Adrenal gland (tissue), 9 donors: ENCODE measurements at regions not wholly inside any gene's neighbourhood (a gene's known extent, or its start where the extent isn't known, plus 50 kb on each side); places are given as distances from the start of the nearest gene placed in this dataset.

Source experiments
- DNase-seq, 7 donors: peaks; one replicate each; pipeline ENCODE4 v3.0.0-alpha.2; 2019 to 2020
- H3K27ac ChIP-seq, 5 donors: fragments of 200-600 bp; sonication (generic) in 4 of 5; 1 replicate in 3 of 5; 2 replicates in 2 of 5; pipeline versions ENCODE4 v1.5.1 to v1.8.0; 2016 to 2020; ENCODE audit warnings: mild to moderate bottlenecking in 1 of 5
- H3K27me3 ChIP-seq: fragments of 200-600 bp; 2 replicates; pipeline ENCODE4 v1.8.0; 2021
- H3K36me3 ChIP-seq, 2 donors: fragments of 200-600 bp; replicated peaks in 1 of 2; 1 replicate in 1 of 2; 2 replicates in 1 of 2; pipeline versions ENCODE4 v1.5.1 to v1.8.0; 2018 to 2022
- H3K4me1 ChIP-seq, 2 donors: fragments of 200-600 bp; replicated peaks in 1 of 2; 1 replicate in 1 of 2; 2 replicates in 1 of 2; pipeline versions ENCODE4 v1.5.1 to v1.8.0; 2018 to 2021
- H3K4me3 ChIP-seq, 4 donors: fragments of 200-600 bp; sonication (generic) in 3 of 4; one replicate each; pipeline ENCODE4 v1.5.1; 2016 to 2018
- H3K9me3 ChIP-seq, 3 donors: fragments of 200-600 bp; sonication (generic) in 1 of 3; replicated peaks in 1 of 3; 1 replicate in 2 of 3; 2 replicates in 1 of 3; pipeline versions ENCODE4 v1.5.1 to v1.8.0; 2016 to 2021
- POLR2A ChIP-seq, 2 donors: fragments of 450-650 bp; IDR thresholded peaks; one replicate each; pipeline ENCODE4 v1.6.1; 2017; ENCODE audit warnings: antibody characterized with exemption in 2 of 2, mild to moderate bottlenecking in 2 of 2, moderate library complexity in 1 of 2
- WGBS, 4 donors: extraction: QIAGEN DNeasy Blood & Tissue Kit in 2 of 4; methylation state at CpG; one replicate each; pipeline versions ENCODE4 v1.1.5 to v1.1.7; 2013 to 2017; 5-methylcytosine and 5-hydroxymethylcytosine counted together
- intact Hi-C, 2 donors: fragments of 100-400 bp; cut with DNase I; formaldehyde crosslinking; loops; one replicate each; pipeline versions ENCODE4 v1.14.1 to v1.15.0; 2022 to 2023
- TF ChIP-seq, protein P1 (sequence below), 6 experiments: fragments of 450-650 bp in 4 of 6; fragments of 200-600 bp in 2 of 6; sonication (generic) in 1 of 6; IDR thresholded peaks; 1 replicate in 5 of 6; 2 replicates in 1 of 6; pipeline versions ENCODE4 v1.5.1 to v1.8.0; 2016 to 2021; ENCODE audit warnings: antibody characterized with exemption in 6 of 6, mild to moderate bottlenecking in 2 of 6, moderate library complexity in 1 of 6
- donor health status: healthy with polysubstance abuse.
- donor health status: Bipolar disorder and iron deficiency.
- donor health status: DM: yes; HTN: yes; CAD: no.
- donor health status: DM: no; HTN: no; CAD: no.
- donor health status: DM: no; HTN: no; CAD: no.

DNA sequence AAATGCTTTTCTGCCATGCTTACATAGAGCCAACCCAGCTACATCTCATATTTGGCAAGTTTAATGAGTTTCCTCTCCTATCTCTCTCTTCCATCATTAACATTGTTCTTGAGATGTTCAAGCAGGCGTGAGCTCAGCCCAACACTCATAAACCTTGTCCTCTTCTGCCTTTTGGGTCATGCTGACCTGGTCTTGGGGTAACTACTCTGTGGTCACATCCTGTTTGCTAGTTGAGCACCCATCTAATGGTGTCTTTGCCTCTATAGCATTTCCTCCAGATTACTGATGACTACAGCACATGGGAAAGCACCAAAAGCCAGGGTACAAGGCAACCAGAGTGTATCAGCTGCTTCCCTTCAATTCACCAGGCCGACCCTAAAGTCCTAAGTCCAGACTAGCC, 366.9 kb upstream of the HNRNPA3 start:
- Histone ChIP-seq H3K27ac (no peak overlapping the region), H3K27me3 (no peaks in the 10 kb centered on the region), H3K4me1 (no peaks in the 10 kb centered on the region), H3K36me3 (no peaks in the 10 kb centered on the region), H3K4me3 (no peak overlapping the region), H3K9me3 (no peaks in the 10 kb centered on the region)
- TF ChIP-seq POLR2A (IDR thresholded peaks at IDR 0.05): no peak
- TF ChIP-seq, protein P1, sequence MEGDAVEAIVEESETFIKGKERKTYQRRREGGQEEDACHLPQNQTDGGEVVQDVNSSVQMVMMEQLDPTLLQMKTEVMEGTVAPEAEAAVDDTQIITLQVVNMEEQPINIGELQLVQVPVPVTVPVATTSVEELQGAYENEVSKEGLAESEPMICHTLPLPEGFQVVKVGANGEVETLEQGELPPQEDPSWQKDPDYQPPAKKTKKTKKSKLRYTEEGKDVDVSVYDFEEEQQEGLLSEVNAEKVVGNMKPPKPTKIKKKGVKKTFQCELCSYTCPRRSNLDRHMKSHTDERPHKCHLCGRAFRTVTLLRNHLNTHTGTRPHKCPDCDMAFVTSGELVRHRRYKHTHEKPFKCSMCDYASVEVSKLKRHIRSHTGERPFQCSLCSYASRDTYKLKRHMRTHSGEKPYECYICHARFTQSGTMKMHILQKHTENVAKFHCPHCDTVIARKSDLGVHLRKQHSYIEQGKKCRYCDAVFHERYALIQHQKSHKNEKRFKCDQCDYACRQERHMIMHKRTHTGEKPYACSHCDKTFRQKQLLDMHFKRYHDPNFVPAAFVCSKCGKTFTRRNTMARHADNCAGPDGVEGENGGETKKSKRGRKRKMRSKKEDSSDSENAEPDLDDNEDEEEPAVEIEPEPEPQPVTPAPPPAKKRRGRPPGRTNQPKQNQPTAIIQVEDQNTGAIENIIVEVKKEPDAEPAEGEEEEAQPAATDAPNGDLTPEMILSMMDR (IDR thresholded peaks at IDR 0.05): no peak
- intact Hi-C loops: no loop called here
- 66 to 81% (median 76%) methylated on average over 2 of the region's 2 CpGs for whole genome bisulfite sequencing, 4 donors
- no peak for DNase-seq

DNA sequence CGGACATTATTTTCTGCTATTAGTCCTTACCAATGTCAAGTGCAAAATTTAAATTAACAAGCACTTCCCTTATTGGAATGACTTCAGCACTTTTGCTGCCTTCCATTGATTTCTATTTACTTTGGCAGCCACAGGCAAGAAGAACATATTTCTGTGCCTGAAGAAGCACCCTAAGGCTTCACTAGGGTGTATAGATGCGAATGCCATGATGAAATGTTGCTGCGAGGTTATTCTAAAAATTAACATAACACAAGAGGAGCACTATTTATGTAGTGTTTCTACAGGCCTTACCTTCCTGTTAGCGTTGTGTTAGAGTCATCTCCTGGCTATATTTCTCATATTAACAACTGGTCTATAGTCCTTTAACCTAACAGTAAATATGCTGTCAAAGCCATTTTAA, 365.0 kb upstream of the HNRNPA3 start:
- WGBS, 4 donors: 64 to 80% (median 76%) methylated on average over 4 of the region's 4 CpGs
- no peaks in the 10 kb centered on the region for H3K4me1 ChIP-seq
- TF ChIP-seq, protein P1 (IDR thresholded peaks at IDR 0.05): no peak
- no peak for TF ChIP-seq POLR2A (IDR thresholded peaks at IDR 0.05)
- no peaks in the 10 kb centered on the region for H3K36me3 ChIP-seq
- DNase-seq: no peak
- H3K9me3 ChIP-seq: no peaks in the 10 kb centered on the region
- intact Hi-C loops: no loop called here
- H3K27me3 ChIP-seq: no peaks in the 10 kb centered on the region
- no peak overlapping the region for H3K4me3 ChIP-seq
- H3K27ac ChIP-seq: no peak overlapping the region

DNA sequence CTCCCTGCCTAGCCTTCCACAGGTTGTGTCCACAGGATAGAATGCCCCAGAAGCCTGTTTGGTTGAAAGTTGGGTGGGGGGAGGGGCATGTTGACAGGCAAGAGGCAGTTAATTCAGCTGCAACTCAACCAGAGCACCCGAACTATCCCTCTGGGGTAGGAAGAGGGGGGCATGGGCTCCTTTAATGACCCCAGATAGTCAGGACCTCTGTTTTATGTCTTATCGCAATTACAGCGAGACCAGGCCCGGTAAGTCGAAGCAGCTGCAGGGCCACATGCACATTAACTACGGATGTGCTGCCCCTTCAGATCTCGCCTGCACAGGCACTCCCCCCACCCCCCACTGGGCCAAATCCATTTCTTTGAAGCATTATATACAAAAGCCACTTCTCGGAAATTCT, 363.8 kb upstream of the HNRNPA3 start:
- 76 to 93% (median 86%) methylated on average over 8 of the region's 8 CpGs for WGBS, 4 donors
- intact Hi-C loops: no loop called here
- H3K4me3 ChIP-seq: no peak overlapping the region
- no peak overlapping the region for H3K27ac ChIP-seq
- H3K27me3 ChIP-seq: no peaks in the 10 kb centered on the region
- no peak for DNase-seq
- H3K36me3 ChIP-seq: no peaks in the 10 kb centered on the region
- no peaks in the 10 kb centered on the region for H3K4me1 ChIP-seq
- H3K9me3 ChIP-seq: no peaks in the 10 kb centered on the region
- TF ChIP-seq, protein P1 (IDR thresholded peaks at IDR 0.05): no peak
- no peak for TF ChIP-seq POLR2A (IDR thresholded peaks at IDR 0.05)

DNA sequence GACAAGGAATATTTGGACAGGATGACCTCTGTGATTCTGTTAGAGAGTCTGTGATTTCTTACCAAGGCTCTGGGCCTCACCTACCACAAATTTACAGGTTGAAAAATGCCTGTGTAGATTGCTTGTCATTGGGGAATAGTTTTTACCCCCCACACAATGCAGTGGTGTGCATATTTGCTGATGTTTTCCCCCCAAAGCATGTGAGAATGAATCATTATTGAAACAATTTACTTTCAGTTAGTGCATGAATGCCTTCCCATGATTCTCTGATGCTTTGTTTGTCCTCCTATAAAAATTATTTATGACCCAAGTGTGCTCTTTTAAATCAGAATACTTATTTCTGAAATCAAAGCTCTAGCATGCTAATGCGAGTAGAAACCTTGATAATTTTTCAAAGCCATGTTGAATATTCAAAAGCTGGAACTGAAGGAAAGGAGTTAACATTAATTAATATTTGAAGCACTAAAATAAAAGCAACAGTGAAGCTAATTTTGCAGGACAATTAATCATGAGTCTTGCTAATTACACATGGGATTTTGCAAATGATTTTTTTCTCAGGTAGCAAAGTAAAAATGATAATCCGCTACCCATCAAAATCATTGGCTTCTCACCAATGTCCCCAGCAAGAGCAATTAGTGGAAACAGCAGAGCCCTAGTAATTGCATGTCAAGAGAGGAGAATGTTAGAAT, 361.2 kb upstream of the HNRNPA3 start:
- H3K9me3 ChIP-seq: no peaks in the 10 kb centered on the region
- H3K4me1 ChIP-seq: no peaks in the 10 kb centered on the region
- H3K27me3 ChIP-seq: no peaks in the 10 kb centered on the region
- no peak for DNase-seq
- H3K4me3 ChIP-seq: no peak overlapping the region
- WGBS, 4 donors: 85 to 96% (median 92%) methylated on average over 2 of the region's 2 CpGs
- intact Hi-C loops: no loop called here
- no peaks in the 10 kb centered on the region for H3K36me3 ChIP-seq
- TF ChIP-seq, protein P1 (IDR thresholded peaks at IDR 0.05): no peak
- TF ChIP-seq POLR2A (IDR thresholded peaks at IDR 0.05): no peak
- no peak overlapping the region for H3K27ac ChIP-seq
